HG03095 (cell line): ENCODE measurements at regions not wholly inside any gene's neighbourhood (a gene's known extent, or its start where the extent isn't known, plus 50 kb on each side); places are given as distances from the start of the nearest gene placed in this dataset.

ENCODE experiments used
- ATAC-seq: cut with Tn5 transposase; IDR thresholded peaks from one replicate; pipeline ENCODE4 v1.9.1; 2021; ENCODE audit warnings: moderate library complexity; ENCODE audit not compliant: unreplicated experiment

DNA sequence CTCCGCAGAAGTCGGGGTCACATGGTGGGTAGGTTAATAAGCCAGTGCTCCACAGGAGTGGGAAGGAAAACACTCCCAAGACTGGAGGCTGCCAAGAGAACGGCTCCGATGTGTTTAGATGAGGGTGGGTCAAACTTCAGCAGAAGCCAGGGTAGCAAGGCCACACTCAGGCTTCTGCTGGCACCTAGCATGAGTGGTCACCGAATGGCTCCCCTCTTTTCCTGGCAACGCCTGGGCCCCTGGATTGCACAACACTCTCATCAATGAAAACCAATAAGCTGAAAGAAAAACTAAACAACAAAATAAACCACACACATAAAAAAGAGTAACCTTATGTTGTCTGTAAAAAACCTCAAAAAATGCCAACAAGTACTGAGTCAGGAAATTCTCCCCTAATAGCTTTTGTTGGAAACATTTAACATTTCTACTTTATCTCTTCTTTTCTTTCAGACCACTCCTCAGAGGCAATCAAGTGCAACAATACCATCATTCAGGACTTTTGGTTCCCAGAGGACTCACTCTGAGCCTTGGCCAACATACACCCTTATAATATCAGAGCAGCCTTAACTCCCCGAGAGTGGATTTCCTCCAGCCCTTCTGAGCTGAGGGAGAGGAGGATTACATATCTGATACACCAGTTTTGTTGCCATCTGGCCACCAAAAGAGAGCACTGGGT lies 279.9 kb downstream of the ENC1 start:
- no peak for ATAC-seq

DNA sequence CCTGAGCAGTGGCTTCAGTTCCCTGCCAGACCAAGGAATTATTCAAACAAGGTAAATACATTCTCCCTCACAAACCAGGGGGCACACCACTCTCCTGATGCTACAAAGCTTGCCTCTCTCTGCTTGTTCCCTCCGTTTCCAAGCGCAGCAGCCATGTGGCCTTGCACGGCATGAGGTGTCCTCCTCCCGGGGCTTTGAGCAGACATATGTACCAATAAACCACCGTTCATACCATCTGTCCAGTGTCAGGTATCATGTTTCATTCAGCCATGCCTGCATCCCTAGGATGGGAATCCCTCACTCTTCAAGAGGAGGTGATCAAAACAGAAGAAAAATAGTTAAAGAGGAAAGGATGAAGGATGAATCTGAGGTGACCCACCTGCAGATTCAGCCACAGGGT lies 282.7 kb downstream of the ENC1 start:
- ATAC-seq: no peak

DNA sequence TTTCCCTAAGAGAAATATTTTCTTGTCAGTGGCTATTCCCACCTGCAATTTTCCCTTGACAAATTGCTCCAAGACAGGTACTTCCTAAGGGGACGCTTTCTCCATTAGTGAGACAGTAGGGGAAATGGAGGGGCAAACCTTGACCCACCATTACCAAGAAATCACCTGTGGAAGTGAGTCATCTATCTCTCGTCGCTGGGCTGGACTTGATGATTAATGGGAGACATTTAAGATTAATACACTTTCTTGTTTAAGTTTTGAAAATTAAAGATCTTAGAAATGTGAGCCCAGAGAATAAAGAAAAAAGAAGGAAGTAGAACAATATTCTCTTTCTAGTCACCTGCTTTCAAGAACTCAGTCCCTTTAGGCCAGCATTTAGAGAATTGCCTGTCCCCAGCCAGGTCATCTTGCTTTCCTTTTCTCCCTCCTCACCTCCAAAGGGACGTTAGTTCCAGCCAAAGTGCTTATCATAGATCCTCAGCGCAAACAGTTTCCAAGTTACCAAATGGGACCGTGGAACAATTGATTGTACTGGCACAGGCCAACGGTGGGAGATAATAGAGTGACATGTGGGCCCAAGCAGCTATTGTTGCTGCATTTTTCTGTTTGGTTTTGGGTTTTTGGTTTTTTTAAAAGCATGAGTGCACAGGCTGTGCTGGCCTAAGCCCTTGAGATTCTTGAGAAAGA lies 284.4 kb downstream of the ENC1 start:
- ATAC-seq: no peak

DNA sequence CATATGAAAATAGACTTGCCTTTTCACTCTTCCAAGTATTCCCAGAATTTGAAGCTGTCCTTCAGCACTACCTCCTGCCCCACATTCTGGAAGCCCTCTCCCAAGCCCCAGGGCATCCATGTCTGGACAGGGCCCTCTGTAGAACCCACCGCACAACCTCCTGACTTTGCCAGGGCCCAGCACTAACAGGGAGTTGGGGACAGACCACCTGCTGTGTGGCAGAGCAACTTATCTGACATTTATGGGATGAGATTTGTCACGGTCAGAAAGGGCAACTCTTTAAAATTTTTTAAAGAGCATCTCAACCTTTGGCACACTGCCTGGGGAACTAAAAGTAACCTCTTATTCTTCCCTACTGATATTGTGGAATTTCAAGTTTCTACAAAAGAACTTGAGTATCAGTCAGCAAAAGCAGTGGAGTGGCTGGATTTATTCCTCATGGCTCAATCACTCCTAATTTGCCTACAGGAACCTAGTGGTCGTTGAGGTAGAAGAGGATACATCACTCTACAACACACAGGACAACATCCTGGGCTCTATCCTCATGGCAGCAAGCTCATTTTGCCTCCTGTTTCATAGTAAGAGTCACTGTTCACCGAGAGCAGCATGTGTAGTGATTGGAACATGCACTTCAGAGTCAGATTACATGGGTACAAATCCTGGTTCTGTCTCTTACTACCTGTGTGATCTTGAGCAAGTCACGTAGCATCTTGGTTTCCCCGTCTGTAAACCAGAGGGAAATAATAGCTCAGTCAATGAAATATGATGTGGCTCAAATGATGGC lies 285.3 kb downstream of the ENC1 start:
- ATAC-seq: no peak

DNA sequence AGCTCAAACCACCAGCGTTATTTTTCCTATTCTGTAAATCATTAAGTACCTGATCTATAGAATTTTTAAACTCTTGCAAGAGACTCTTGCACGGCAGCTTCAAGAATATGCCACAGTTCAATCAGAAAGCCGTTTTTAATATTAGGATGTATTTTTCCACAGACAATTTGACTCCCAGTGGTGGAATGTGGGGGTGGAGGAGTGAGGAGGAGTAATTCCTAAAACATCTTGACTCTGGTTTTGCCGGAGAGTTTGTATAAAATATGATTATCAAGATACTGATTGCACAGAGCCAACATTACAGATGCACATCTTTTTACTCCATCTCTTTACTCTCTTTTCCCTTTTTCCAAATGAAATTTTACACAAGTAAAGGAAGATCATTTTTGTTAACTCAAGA lies 288.3 kb downstream of the ENC1 start:
- no peak for ATAC-seq

DNA sequence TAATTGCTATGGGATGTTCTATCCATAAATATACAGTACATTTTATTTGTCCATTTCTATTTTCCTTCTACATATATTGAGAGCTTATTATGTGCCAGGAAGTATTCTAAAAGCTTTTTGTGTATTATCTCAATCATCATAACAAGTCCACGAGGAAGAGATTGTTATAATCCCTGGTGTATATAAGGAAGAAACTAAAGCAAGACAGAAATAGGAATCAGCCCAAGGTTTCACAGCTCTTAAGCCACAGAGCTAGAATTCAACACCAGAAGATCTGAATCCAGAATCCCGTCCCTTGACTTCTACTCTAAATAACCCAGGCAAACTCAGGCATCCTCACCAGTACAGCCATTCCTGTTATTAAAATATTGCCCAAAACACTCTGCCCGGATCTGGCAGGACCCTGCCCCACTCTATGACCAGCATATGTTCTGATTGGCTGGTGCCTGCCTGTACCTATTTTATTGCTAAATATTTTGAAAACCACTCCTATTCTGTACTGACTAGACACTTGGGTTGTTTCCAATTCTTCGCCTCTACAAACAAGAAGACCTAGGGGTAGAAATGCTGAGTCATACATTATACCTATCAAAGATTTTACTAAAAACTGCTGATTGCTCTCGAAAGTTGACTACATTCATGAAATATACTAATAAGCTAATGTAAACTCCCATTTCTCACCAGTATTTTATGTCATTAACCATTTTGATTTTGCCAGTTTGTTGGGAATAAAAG lies 297.4 kb downstream of the ENC1 start:
- ATAC-seq: no peak

DNA sequence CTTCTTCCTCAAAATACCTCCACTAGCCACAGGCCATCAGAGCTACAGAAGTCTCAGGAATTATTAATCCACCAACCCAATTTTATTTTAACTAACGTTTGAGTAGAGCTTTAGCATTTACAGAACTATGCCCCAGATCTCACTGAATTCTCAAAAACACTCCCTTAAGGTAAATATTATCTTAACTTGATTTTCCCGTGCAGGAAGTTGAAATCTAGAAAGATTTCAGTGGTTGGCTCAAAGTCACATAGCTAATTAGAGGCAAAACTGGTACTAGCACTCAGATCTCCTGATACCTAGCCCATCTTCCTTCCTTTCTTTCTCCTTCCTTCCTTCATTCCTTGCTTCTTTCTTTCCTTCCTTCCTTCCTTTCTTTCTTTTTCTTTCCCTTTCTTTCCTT lies 298.3 kb downstream of the ENC1 start:
- ATAC-seq: no peak

DNA sequence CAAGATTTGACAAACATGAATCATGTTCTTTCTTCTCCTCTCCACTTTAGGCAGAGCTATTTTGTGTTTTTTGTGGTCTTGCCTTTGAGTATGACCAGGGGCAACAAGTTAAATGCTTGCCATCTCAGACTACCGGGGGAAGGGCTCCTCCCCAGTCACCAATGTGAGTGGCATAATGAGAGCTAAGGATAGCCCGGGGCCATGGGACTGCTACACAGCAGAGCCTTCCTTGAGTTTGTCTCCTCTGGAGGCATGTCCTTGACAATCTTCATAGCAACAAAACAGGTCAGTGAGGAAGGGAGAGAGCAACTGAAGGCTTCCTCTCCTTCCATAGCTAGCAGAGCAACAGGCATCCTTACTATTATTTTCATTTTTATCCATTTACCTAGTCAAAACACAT lies 299.3 kb downstream of the ENC1 start:
- no peak for ATAC-seq

DNA sequence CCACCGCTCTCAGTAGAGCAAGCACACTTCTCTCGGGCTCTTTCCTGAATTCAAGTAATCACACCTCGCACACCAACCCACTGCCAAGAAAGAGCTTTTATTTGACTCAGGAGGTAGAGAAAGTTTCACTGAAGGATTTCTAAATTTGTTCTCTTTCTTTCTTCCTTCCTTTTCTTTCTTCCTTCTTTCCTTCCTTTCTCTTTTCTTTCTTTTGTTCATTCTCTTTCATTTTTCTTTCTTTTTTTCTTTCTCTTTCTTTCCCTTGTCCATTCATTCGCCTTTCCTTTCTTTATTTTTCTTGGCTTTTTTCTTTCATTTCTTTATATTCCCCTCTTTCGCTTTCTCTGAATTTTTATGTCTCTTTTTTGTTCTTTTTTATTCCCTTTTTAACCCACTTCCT lies 300.1 kb downstream of the ENC1 start:
- ATAC-seq: no peak

DNA sequence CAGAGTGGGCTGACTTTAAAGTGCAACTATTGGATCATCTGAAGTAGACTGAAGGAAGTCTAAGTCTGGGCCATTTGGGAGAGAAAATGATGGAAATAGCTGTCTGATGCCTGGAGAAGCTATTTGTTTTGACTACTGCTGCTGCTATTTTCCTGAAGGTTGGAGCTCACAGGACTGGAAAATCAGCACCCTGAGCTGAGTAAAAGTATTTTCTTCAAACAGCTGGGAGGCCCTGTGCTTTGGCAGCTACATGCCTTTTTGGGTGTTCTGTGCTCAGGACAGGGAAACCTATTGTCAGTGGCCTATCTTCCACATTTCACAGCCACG lies 302.6 kb downstream of the ENC1 start:
- no peak for ATAC-seq

DNA sequence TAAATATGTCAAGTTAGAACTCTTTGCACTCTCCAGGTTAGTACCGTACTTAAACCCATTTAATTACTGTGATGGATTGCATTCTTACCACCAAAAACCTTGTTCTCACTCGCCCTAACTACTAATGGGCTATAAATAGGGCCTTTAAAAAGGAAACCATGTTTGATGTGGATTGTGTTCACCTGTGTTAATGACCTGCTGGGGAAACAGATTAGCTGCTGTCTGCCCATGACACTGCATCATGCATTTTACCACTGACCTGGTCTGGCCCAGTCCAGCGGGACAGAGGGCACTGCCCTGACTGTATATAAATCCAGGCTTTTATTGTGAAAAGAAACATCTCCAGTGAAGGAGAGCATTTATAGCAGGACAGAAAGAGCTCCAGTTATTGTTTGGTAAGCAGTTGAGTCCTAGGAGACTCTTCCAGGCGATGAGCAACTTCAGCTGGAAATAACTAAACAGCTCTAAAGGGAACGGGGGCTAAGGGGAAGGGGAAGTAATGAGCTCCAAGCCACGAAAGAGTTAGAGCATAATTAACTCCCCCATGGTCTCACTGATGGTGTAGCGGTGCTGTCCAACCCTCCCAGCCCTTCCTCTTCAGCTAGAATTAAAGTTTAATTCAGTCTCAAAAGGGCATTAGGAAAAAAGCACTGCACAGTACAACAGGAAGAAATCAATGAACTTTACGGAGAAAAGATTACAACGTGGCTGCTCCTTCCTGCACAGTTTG lies 303.1 kb downstream of the ENC1 start:
- no peak for ATAC-seq

DNA sequence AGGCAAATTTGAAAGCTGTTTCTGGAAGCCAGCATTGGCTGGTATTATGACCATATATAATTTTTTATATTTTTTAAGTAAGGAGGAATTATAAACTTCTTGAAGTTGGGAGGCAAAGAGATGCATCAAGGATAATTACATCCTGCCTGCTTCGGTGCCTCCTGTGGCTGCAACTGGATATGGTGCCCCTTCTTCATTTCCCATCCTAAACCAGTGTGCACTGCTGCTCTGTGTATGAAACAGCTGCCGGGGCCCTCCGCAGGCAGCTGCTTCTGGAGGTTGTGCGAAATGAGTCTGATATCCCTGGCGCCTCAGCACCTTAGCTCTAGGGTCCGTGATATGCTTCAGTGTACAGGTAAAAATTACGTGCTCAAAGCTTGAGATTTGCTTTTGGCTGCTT lies 304.2 kb downstream of the ENC1 start:
- ATAC-seq: no peak

DNA sequence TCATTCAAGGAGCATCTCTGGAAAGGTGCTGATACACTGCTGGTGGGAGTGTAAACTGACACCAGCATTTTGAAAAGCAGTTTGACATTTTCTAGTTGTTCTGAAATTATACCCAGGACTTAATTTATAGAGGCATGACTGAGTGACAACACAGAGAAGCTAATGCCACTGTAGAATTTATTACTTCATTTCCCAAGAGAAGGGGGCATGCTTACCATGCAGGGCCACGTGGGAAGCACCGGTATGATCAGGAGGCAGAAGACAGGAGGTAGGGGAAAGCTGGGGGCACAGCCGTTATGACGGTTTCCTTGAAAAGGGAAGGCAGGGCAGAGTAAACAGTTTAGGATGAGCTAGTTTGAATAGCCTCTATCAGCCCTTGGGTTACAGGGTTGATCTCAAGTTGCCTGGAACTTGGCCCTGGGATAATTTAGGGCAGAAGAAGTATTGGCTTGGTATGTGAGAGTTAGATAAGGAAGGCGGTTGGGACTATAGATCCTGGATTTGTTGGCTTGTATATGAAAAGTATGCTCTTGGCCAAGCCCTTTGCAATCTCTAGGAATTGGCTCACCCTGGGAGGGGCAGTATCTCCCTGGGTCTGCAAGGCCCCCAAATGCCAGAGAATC lies 305.7 kb downstream of the ENC1 start:
- no peak for ATAC-seq

DNA sequence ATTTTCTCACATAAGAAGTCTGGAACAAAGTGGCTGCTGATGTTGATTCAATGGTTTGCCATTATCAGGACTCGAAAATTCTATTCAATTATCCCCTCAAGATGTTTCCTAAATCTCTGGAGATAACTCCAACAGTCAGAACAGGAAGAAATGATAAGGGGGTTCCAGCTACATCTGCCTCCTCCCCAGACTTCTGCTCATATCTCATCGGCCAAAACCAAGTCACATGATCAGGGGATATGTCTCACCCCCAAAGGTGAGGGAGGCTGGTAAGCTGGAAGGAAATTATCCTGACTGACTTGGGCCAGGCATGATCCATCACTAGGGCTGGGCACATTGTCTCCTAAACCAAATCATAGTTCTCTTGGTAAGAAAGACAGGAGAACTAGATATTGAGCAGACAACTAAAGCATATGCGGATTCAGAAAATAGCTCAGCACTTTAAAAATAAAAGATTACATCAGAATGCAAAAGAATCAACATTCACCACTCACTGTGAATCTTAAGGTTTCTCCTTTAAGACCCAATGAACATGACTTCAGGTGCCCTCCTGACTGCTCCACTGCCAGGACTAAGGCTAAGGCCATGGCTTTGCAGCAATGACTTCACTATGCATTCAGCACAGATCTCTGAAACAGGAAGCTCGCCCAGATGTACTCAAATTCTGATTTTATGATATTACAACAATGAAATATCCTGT lies 306.3 kb downstream of the ENC1 start:
- ATAC-seq: no peak

DNA sequence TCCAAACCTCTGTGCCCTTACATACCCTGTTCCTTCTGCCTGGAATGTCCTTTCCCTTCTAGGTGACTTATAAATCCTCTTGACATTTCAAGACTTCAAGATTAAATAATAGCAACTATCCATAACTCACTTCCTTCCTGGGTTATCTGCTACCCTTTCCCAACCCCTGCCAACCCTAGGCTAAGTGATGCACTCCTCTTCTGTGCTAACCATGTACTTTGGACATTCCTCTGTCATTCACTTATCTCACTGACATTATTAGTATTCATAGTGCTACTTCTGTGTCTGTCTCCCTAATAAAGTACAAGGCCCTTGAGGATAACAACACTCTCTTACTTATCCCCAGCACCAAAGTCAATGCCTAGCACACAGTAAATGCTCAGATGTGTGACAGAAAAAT lies 307.1 kb downstream of the ENC1 start:
- ATAC-seq: no peak

DNA sequence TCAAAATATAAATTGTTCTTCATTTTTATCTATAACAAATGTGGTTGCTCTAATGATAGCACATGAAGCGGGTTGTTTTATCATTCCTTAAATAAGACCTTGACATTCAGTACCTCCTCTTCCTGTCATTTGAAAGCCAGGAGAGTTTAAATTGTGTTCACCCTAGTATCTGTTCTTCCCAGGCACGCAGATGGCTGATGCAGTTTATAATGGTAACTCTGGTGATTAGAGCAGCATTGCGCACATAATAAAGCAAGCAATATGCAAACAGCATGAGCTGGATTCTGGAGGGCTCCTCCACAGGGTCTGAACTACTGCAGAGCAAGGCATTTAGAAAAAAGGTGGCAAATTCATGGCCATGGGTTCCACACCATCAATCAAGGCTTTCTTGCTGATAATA lies 307.8 kb downstream of the ENC1 start:
- ATAC-seq: no peak

DNA sequence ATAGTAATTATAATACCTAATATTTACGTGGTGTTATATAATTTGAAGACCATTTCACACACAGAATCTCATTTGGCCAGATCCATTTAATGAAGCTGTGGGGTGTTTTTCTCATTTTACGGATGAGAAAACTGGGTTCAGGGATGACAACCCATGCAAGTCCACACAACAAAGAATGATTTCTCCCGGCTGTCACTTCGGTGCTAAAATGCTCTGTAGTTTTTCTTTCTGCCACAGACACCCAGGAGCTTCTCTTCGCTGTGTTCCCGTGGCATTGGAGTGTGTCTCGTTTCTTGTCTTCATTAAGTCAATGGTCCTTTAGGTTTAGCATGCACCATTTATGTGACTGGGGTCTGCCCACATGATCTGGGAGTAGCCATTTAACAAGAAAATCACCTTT lies 308.5 kb downstream of the ENC1 start:
- no peak for ATAC-seq

DNA sequence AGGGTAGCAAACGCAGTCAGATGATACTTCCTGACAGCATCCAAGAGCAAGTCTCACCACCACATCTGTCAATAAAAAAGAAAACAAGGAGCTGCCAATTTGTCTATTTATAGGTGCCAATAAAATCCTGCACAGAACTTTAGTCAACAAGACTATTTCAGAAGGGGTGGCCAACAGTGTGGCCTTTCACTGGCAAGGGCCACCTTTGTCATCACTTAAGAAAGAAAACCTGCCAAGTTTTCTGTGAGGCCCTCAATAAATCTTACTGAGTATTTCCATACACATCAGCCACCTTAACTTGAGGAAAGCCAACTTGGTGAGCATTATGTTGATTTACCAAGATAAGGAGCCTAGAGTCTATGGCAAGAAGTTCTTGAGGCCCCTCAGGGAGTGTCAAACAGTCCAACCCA lies 312.3 kb downstream of the ENC1 start:
- no peak for ATAC-seq

DNA sequence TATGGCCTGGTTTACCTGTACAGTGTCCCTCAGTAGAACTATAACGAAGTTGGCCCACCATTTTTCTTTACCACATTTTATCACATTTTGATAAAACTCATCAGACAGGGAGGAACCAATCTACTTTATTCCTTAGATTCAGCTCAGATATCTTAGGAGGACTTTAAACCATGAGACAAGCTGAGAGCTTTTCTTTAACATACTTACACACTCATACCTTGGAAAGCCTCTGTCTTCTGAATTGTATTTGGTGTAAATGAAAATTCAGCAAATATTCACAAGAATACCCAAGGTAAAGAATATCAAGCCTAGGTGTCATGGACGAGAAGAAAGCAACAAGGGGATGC lies 313.2 kb downstream of the ENC1 start:
- ATAC-seq: no peak
